Muscle layer of colon (tissue), 2 donors: ENCODE measurements at regions not wholly inside any gene's neighbourhood (a gene's known extent, or its start where the extent isn't known, plus 50 kb on each side); places are given as distances from the start of the nearest gene placed in this dataset.

Source experiments
- H3K27ac ChIP-seq: one replicate; pipeline ENCODE4 v1.7.0; 2013; ENCODE audit warnings: low read depth, mild to moderate bottlenecking, low read length, moderate library complexity
- H3K27me3 ChIP-seq, 2 donors: one replicate each; pipeline ENCODE4 v1.7.0; 2013; ENCODE audit warnings: low read length in 2 of 2, mild to moderate bottlenecking in 2 of 2; ENCODE audit not compliant: insufficient read depth in 2 of 2, control insufficient read depth in 1 of 2
- H3K36me3 ChIP-seq: one replicate; pipeline ENCODE4 v1.7.0; 2013; ENCODE audit warnings: mild to moderate bottlenecking, low read length; ENCODE audit not compliant: insufficient read depth
- H3K4me1 ChIP-seq: one replicate; pipeline ENCODE4 v1.7.0; 2013; ENCODE audit warnings: mild to moderate bottlenecking, low read length; ENCODE audit not compliant: insufficient read depth
- H3K4me3 ChIP-seq, 2 donors: one replicate each; pipeline ENCODE4 v1.7.0; 2013; ENCODE audit warnings: low read length in 2 of 2, low read depth in 1 of 2, mild to moderate bottlenecking in 1 of 2, moderate library complexity in 1 of 2
- H3K9ac ChIP-seq: one replicate; pipeline ENCODE4 v1.7.0; 2013; ENCODE audit warnings: low read length
- H3K9me3 ChIP-seq: one replicate; pipeline ENCODE4 v1.7.0; 2013; ENCODE audit warnings: mild to moderate bottlenecking, low read length
- donor health status: abdominal sarcoma.
- donor health status: Adenocarcinoma of cecum.

DNA sequence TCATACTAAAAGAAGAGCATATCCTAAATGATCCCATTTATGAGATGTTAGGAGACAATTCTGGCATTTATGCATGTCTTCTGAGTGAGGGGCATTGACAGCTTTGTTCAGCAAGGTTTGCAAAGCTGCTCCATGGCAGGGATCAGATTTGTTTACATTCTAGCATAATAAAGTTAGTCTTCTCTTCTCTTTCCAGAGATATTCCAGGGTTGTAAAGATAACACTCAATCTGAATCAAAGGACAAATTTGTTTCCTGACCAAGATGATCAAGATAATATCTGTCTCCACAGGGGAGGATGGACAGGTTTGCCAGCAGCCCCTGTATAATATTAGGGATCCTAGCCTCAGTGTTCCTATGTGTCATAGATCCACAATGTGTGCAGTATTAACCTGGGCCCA, 77.5 kb upstream of the ZC3H12C start:
- Histone ChIP-seq H3K27me3 (no peaks in the 10 kb centered on the region), H3K27ac (no peak overlapping the region), H3K4me1 (no peaks in the 10 kb centered on the region), H3K4me3 (no peak overlapping the region), H3K9me3 (peaks cover 6% of the 10 kb centered on the region), H3K36me3 (no peaks in the 10 kb centered on the region), H3K9ac (no peak overlapping the region)

DNA sequence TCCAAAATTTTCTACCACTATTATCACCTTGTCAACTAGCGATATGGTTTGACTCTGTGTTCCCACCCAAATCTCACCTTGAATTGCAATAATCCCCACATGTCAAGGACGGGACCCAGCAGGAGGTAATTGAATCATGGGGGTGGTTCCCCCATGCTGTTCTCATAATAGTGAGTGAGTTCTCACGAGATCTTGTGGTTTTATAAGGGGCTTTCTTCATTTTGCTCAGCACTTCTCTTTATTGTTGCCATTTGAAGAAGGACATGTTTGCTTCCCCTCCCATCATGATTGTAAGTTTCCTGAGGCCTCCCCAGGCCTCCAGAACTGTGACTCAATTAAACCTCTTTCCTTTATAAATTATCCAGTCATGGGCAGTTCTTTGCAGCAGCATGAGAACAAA, 73.5 kb upstream of the ZC3H12C start:
- Histone ChIP-seq H3K4me1 (no peaks in the 10 kb centered on the region), H3K9me3 (no peaks in the 10 kb centered on the region), H3K4me3 (no peak overlapping the region), H3K36me3 (no peaks in the 10 kb centered on the region), H3K27me3 (no peaks in the 10 kb centered on the region), H3K9ac (no peak overlapping the region), H3K27ac (no peak overlapping the region)

DNA sequence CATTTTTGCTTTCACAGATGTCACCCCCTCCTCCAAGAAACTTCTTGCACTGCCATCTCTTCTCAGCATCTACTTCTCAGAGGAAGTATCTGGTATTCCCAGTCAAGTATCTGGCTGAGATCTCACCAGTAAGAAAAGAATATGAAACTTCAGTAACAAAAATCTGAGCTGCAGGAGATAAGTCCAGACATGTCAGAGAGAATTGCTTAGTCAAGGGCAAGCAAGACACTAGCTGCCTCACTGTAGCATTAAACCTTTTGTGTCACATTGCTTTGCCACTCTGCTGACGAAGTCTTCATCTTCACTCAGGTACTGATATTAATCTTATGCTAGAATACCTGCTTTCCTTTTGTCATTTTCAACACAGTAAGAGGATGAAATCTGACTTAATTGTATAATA, 70.6 kb upstream of the ZC3H12C start:
- no peaks in the 10 kb centered on the region for H3K4me1 ChIP-seq
- no peaks in the 10 kb centered on the region for H3K9me3 ChIP-seq
- H3K27ac ChIP-seq, result no peak overlapping the region
- no peak overlapping the region for H3K4me3 ChIP-seq
- H3K36me3 ChIP-seq, result no peaks in the 10 kb centered on the region
- no peak overlapping the region for H3K9ac ChIP-seq
- no peaks in the 10 kb centered on the region for H3K27me3 ChIP-seq

DNA sequence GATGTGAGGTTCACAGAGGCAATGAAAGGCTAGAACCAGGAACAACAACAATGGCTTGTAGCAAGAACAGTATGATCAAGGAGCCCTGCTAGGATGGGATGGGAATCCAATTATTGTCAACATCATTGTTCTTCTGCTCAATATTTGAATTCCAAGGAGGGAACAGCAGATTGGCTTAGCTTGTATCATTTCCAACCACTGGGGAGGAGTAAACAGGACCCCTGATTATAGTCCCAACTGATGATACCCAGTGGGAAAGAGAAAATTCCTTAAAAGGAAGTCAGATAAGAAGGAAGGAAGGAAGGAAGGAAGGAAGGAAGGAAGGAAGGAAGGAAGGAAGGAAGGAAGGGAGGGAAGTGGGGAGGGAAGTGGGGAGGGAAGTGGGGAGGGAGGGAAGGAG, 69.5 kb upstream of the ZC3H12C start:
- no peaks in the 10 kb centered on the region for H3K36me3 ChIP-seq
- H3K4me1 ChIP-seq, result no peaks in the 10 kb centered on the region
- no peaks in the 10 kb centered on the region for H3K9me3 ChIP-seq
- no peaks in the 10 kb centered on the region for H3K27me3 ChIP-seq
- no peak overlapping the region for H3K4me3 ChIP-seq
- no peak overlapping the region for H3K27ac ChIP-seq
- H3K9ac ChIP-seq, result no peak overlapping the region

DNA sequence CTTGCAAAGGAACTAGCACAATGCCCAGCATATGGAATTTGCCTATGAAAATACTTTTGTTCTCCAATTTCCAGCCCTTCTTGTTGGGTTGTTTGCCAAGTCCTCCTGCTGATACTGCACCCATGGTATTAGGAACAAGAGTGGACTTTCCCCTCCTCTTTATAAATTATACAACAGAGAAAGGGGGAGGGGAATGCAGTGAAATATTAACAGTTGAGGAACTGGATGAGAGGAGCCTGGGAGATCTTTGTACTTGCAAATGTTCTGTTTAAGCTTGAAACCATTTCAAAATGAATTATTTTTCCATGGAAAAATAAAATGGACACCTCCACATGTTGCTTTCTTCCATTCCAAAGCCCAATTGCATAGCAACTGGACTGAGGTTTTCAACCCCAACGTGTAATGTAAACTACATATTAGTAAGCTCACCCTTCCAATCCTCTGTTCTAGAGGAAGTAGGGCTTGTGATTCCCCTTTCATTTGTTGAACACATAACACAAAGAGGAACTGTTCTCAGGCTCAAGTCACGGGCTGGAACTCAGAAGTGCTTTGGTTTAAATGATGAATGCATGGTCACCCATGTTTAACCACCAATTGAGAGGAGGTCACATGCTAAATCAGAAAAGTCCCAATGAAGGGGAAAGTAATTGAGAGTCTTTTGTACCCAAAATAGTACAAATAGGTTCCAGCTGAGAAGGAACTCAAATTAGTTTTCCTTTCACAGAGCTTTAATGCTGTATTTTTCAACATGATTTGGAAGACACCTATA, 66.2 kb upstream of the ZC3H12C start:
- Histone ChIP-seq H3K4me3 (no peak overlapping the region), H3K9me3 (no peaks in the 10 kb centered on the region), H3K36me3 (no peaks in the 10 kb centered on the region), H3K27me3 (no peaks in the 10 kb centered on the region), H3K9ac (no peak overlapping the region), H3K4me1 (no peaks in the 10 kb centered on the region), H3K27ac (no peak overlapping the region)

DNA sequence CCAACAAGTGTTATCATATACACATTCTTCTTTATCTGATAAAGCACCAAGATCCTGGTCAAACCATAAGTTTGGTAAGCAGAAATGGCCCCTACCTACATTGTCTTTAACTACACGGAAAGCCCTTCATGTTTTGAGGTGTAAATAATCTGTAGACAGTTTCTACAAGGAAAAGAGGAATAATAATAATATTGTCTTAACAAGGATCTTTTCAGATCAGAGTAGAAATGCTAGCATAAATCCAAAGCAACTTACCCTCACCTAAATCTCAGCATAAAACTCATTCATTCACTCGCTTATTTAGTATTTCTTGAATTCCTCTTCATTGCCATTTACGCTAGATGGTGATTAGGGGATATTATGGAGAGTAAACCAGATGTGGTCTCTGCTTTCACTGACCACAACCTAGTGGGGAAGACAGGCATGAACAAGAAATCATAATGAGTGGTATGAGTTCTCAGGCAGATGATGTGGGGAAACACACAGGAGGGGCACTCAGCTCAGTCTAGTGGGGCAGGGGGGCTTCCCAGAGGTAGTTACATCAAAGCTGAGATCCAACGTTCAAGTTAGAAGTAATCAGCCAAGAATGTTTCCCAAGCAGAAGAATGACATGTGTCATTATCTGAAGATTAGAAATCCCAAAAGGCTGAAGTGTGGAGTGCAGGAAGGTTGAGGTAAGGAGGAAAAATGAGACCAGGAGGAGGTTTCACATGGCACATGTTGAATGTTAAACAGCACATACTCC, 65.4 kb upstream of the ZC3H12C start:
- H3K27ac ChIP-seq, result no peak overlapping the region
- H3K27me3 ChIP-seq, result no peaks in the 10 kb centered on the region
- no peaks in the 10 kb centered on the region for H3K36me3 ChIP-seq
- H3K4me1 ChIP-seq, result no peaks in the 10 kb centered on the region
- no peak overlapping the region for H3K9ac ChIP-seq
- H3K9me3 ChIP-seq, result no peaks in the 10 kb centered on the region
- no peak overlapping the region for H3K4me3 ChIP-seq

DNA sequence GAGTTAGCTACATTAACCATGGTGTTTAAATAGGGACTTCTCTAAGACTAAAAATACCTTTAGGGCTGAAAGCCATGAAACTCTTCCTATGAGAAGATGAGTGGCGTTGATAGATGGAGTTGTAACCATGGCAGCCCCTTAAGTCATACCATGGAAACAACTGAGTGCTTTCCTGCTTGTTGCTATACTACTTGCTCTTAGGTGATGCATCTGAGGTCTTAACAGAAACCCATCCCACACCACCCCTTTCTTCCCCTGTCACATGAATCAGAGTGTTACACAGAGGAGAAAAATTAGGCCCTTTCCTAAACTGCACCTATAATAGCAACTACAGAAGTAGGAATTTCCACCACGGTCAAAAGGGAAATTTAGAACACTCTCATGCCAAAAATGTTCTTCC, 64.3 kb upstream of the ZC3H12C start:
- no peaks in the 10 kb centered on the region for H3K27me3 ChIP-seq
- H3K4me3 ChIP-seq, result no peak overlapping the region
- H3K4me1 ChIP-seq, result no peaks in the 10 kb centered on the region
- no peak overlapping the region for H3K9ac ChIP-seq
- no peak overlapping the region for H3K27ac ChIP-seq
- no peaks in the 10 kb centered on the region for H3K9me3 ChIP-seq
- H3K36me3 ChIP-seq, result no peaks in the 10 kb centered on the region

DNA sequence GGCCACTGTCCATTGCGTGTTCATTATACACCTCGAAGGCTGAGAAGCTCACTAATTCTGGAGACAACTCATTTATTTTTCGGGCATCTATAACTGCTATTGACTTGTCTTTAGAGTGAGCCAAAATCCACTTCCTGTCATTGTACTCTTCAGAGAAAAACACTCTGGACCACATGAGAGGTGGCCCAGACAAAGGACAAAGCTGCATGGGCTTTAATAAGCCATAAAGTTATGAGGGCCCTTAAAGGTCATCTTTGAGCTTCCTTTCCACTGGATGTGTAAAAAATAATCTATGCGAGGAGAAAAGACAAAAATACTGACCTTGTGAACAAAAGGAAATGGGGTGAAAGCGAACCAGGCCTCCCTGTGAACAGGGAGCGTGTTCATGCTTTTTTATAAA, 63.5 kb upstream of the ZC3H12C start:
- Histone ChIP-seq H3K4me1 (no peaks in the 10 kb centered on the region), H3K36me3 (no peaks in the 10 kb centered on the region), H3K9ac (no peak overlapping the region), H3K27ac (no peak overlapping the region), H3K27me3 (no peaks in the 10 kb centered on the region), H3K9me3 (no peaks in the 10 kb centered on the region), H3K4me3 (no peak overlapping the region)

DNA sequence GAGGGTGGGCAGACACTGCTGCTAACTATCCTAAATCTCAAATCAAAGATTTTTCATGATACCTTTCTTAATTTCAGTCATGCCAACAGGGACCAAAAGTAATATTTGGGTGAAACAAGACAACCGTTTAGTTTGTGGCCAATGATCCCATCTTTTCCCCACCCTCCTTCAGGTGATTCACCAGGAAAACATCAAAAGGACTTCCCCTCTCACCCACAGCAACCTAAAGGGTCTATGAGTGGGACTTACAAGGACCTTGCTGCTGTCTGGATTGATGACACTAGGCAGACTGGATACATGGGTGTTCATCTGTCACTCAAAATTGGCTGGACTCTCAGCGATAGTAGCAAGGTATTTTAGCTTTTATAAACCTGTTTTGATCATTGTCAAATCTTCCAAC, 62.0 kb upstream of the ZC3H12C start:
- Histone ChIP-seq H3K4me3 (no peak overlapping the region), H3K27me3 (no peaks in the 10 kb centered on the region), H3K9me3 (no peaks in the 10 kb centered on the region), H3K9ac (no peak overlapping the region), H3K4me1 (no peaks in the 10 kb centered on the region), H3K27ac (no peak overlapping the region), H3K36me3 (no peaks in the 10 kb centered on the region)

DNA sequence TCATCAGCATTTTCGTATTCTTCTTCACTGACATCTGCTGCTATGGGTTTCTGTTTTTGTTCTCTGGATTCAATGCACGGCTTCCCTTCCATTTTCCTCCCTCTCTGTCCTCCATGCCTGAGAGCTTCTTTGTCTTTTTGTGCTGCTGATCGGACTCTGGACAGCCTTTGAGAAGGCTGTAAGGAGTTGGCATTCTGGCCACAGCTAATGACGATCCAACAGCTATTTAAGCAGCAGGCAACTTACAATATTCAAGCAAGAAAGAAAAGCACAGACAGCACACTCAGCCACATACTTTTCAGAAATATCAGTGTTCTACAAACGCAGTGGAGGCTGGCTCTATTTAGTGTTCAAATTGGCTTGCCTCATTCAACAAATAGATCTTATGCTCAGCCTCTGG, 60.9 kb upstream of the ZC3H12C start:
- no peak overlapping the region for H3K4me3 ChIP-seq
- no peaks in the 10 kb centered on the region for H3K4me1 ChIP-seq
- H3K9ac ChIP-seq, result no peak overlapping the region
- no peaks in the 10 kb centered on the region for H3K9me3 ChIP-seq
- H3K27ac ChIP-seq, result no peak overlapping the region
- H3K27me3 ChIP-seq, result no peaks in the 10 kb centered on the region
- no peaks in the 10 kb centered on the region for H3K36me3 ChIP-seq

DNA sequence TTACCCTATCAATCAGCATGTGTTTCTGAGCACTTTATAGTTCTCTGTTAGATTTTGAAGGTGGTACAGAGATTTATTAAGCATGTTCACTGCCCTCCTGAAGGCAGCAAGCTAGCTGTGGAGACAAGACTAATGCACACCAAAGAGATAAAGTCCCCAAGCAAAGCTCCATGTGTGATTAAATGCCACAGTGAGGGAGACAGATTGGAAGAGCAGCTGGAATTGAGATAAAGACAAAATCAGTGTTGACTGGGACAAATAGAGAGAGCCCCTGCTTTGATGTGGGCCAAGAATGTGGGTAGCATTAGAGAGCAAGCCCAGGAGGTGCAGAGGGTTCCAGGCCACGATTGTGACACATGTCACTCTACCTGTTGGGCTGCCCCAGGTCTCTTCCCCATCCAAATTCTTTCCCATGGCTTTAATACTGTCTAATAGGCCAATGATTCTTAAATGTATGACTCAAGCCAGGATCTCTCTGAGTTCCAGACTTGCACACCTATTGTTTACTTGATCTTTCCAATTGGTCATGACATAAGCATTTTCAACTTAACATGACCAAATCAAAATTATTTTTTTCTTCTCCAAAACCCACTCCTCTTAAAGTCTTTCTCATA, 60.1 kb upstream of the ZC3H12C start:
- H3K9ac ChIP-seq, result no peak overlapping the region
- H3K4me1 ChIP-seq, result no peaks in the 10 kb centered on the region
- H3K36me3 ChIP-seq, result no peaks in the 10 kb centered on the region

More for the DNA sequence above, 60.1 kb upstream of the ZC3H12C start:
- Histone ChIP-seq H3K27ac (no peak overlapping the region), H3K4me3 (no peak overlapping the region), H3K27me3 (no peaks in the 10 kb centered on the region), H3K9me3 (no peaks in the 10 kb centered on the region)
